Bronchial epithelial cell (primary cell): ENCODE measurements at regions not wholly inside any gene's neighbourhood (a gene's known extent, or its start where the extent isn't known, plus 50 kb on each side); places are given as distances from the start of the nearest gene placed in this dataset.
A peak's percentile ranks its signal among the peaks of the same experiment; 100 is the strongest.

Experiments
- DNase-seq: peaks from one replicate; pipeline ENCODE4 v3.0.0-alpha.2; 2010; ENCODE audit warnings: low read depth
- FAIRE-seq: peaks from 2 replicates; lab custom pipeline; 2011; peaks lifted over from hg19 to GRCh38; lab: Jason Lieb, UNC
- H3K27me3 ChIP-seq: 2 replicates; pipeline ENCODE4 v1.5.1; 2011; ENCODE audit warnings: low read length; ENCODE audit not compliant: control insufficient read depth, insufficient read depth
- H3K36me3 ChIP-seq: 2 replicates; pipeline ENCODE4 v1.5.1; 2011; ENCODE audit warnings: low read length; ENCODE audit not compliant: control insufficient read depth, insufficient read depth
- H3K4me3 ChIP-seq: 2 replicates; pipeline ENCODE4 v1.5.1; 2011; ENCODE audit warnings: mild to moderate bottlenecking, low read depth, low read length, control low read depth
- TF ChIP-seq, protein P1 (sequence below): IDR thresholded peaks from 2 replicates; pipeline ENCODE4 v1.5.1; 2011; ENCODE audit warnings: mild to moderate bottlenecking, moderate library complexity, low read length, control low read depth, inconsistent platforms; ENCODE audit not compliant: insufficient read depth, severe bottlenecking

DNA sequence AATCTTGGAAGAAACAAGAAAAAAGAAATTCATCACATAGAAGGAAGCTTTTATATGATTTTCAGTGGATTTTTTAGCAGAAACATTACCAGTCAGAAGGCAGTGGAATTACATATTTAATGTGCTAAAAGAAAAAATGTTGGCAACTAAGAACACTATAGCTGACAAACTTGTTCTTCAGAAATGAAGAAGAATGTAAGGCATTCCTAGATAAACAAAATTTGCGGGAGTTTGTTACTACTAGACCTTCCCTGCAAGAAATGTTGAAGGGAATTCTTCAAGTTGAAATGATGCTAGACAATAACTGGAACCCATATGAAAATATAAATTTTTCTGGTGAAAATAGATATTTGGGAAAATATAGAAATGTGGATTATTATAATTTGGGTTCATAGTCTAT lies 718.3 kb upstream of the GRAMD2B start:
- TF ChIP-seq, protein P1, sequence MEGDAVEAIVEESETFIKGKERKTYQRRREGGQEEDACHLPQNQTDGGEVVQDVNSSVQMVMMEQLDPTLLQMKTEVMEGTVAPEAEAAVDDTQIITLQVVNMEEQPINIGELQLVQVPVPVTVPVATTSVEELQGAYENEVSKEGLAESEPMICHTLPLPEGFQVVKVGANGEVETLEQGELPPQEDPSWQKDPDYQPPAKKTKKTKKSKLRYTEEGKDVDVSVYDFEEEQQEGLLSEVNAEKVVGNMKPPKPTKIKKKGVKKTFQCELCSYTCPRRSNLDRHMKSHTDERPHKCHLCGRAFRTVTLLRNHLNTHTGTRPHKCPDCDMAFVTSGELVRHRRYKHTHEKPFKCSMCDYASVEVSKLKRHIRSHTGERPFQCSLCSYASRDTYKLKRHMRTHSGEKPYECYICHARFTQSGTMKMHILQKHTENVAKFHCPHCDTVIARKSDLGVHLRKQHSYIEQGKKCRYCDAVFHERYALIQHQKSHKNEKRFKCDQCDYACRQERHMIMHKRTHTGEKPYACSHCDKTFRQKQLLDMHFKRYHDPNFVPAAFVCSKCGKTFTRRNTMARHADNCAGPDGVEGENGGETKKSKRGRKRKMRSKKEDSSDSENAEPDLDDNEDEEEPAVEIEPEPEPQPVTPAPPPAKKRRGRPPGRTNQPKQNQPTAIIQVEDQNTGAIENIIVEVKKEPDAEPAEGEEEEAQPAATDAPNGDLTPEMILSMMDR: no peak
- DNase-seq (no peak), FAIRE-seq (no peak)
- no peaks in the 10 kb centered on the region for H3K36me3 ChIP-seq
- no peaks in the 10 kb centered on the region for H3K27me3 ChIP-seq
- H3K4me3 ChIP-seq: no peak overlapping the region

DNA sequence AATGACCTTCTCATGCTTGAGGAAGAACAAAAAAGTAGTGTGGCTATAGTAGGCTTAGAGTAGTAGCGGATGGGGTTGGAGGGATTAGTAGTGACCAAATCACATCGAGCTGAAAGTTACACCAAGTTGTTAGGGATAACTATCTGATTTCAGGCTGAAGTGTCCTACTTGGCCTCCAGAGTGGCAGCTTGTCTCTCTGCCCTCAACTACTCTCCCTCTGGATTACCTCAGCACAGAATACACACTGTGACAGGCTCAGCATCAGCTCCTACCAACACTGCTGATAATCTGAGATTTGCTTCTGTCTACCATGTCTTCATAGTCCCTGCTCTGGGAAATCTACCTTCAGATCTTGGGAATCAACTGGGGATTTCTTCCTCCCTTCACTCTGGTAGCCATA lies 714.6 kb upstream of the GRAMD2B start:
- TF ChIP-seq, protein P1: no peak
- Histone ChIP-seq H3K36me3 (no peaks in the 10 kb centered on the region), H3K4me3 (no peak overlapping the region), H3K27me3 (no peaks in the 10 kb centered on the region)
- DNase-seq: no peak
- peak; percentile 76 for FAIRE-seq

DNA sequence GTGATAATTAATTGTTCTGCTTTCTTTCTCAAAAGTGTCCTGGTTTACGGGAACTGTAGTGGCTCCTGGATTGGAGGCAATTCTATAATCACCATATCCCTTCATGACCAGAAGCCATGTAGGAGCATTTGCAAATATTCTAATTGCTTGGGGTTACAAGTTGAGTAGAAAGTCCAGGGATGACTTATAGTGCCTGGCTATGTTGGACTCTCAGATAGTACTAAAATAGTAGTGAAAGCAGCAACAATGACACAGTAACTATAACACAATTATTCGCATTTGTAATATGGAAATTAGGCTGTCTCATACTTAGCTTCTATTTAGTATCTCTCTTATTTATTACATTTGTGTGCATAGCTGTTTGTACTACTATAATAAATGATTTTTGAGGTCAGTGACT lies 712.5 kb upstream of the GRAMD2B start:
- Histone ChIP-seq H3K4me3 (no peak overlapping the region), H3K36me3 (no peaks in the 10 kb centered on the region), H3K27me3 (no peaks in the 10 kb centered on the region)
- FAIRE-seq (no peak), DNase-seq (no peak)
- TF ChIP-seq, protein P1: no peak

DNA sequence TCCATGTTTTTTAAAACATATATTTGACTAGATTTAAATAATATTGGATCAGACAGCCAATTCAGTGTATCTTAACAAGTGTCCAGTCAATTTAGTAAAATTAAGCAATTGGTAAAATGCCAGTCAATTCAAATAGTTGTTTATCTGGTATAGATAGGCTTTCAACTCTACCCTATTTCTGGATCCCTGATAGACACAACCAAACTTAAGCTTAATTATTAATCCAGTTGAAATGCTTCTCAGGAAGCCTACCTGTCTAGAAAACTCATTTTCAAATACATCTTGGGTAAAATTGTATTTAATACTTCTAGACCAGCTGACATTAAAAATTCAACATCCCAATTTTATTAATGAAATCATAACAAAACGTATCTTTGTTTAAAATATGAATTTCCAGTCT lies 710.8 kb upstream of the GRAMD2B start:
- TF ChIP-seq, protein P1: no peak
- FAIRE-seq (no peak), DNase-seq (no peak)
- Histone ChIP-seq H3K27me3 (no peaks in the 10 kb centered on the region), H3K36me3 (no peaks in the 10 kb centered on the region), H3K4me3 (no peak overlapping the region)

DNA sequence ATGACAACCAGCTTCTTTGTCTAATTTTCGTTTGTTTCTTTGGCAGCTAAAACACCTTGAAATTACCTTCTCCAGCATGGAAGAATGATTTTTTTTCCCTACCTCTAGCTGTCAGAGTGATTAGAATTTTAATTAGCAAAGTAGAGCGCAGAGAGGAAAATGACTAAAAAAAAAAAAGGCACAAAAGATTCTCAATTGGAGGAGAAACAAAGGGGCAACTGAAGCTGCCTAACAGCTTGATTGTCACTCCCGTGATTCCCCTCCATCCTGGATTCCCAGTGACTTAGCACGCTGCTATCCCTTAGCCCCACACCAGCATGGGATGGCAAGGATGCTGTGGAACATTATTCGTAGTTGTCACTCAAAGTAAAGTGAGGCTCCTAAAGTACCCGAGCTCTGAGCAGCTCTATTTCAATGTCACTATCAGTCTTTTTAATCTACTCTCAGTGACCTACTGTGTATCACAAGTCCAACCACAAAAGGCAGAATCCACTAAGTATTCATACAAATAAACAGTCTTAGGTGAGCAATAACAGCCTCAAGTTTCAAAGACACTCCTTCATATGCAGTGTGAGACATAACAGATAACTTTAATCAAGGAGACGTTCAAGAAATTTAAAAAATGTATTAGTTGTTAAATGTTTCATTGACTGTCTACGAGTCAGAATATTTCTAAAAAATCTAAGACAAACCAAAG lies 710.0 kb upstream of the GRAMD2B start:
- FAIRE-seq: no peak
- H3K36me3 ChIP-seq: no peaks in the 10 kb centered on the region
- TF ChIP-seq, protein P1: no peak
- DNase-seq: no peak
- no peak overlapping the region for H3K4me3 ChIP-seq
- no peaks in the 10 kb centered on the region for H3K27me3 ChIP-seq

DNA sequence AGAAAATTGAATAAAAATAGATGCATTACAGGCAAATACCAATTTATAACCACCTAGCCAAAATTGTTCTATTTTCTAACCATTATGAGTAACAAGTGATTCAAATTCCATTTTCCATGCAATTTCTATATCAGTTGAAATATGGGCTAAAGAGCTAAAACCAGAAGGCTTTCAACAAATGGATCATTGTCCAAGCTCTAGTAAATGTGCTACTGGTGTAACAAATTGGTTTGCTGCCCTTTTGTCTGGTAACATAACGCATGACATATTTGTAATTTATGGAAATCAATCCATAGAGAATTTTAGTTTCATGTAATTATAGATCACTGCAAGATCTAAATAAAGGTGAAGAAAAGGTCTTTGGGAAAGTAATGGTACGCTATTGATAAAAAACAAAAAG lies 708.0 kb upstream of the GRAMD2B start:
- FAIRE-seq (no peak), DNase-seq (no peak)
- TF ChIP-seq, protein P1: no peak
- Histone ChIP-seq H3K36me3 (no peaks in the 10 kb centered on the region), H3K27me3 (no peaks in the 10 kb centered on the region), H3K4me3 (no peak overlapping the region)
